ENCODE measurements at regions not wholly inside any gene's neighbourhood (a gene's known extent, or its start where the extent isn't known, plus 50 kb on each side); places are given as distances from the start of the nearest gene placed in this dataset.

DNA sequence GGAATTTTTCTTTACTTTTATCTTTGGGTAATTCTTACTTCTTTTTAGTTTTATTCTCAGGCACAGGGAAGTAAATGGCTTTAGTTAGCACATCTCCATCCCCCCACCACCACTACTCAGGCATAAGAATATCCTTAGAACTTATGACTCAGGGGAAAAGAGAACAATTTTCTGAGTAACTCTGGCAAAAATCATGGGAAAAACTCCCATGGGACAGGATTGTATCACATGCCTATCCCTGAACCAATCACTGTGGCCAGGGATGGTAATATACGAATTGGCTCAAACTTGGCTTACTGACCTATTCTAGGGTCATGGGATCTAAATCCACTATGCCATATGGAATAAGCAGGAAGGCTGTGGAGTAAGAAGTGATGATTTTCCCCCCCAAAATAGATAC lies 339.1 kb downstream of the BTBD3 start:
- Mint-ChIP-seq H3K36me3 (no peaks in the 10 kb centered on the region), H3K27ac (no peak overlapping the region), H3K9me3 (peaks cover 0 to 28% (median 9%) of the 10 kb centered on the region in 8 donors), H3K27me3 (no peaks in the 10 kb centered on the region), H3K4me3 (no peak overlapping the region), H3K4me1 (no peaks in the 10 kb centered on the region)
- ChIA-PET CTCF (ENCODE audit: partially characterized antibody) (no interaction called here), POLR2A (ENCODE audit: partially characterized antibody) (no interaction called here)
- Histone ChIP-seq H3K27ac (ENCODE audit: low read depth, low read length) (no peak overlapping the region), H3K36me3 (ENCODE audit: insufficient read depth, low read length) (no peaks in the 10 kb centered on the region), H3K4me3 (ENCODE audit: low read length in 2 of 2) (no peak overlapping the region), H3K27me3 (ENCODE audit: insufficient read depth, low read length) (no peaks in the 10 kb centered on the region), H3K9me3 (ENCODE audit: control insufficient read depth in 1 of 2, low read length in 2 of 2) (peaks cover 0 to 3% of the 10 kb centered on the region in 2 donors), H3K4me1 (ENCODE audit: insufficient read depth, low read length) (no peaks in the 10 kb centered on the region)
- intact Hi-C loops (cut with micrococcal nuclease): no loop called here
- DNase-seq: no peak

DNA sequence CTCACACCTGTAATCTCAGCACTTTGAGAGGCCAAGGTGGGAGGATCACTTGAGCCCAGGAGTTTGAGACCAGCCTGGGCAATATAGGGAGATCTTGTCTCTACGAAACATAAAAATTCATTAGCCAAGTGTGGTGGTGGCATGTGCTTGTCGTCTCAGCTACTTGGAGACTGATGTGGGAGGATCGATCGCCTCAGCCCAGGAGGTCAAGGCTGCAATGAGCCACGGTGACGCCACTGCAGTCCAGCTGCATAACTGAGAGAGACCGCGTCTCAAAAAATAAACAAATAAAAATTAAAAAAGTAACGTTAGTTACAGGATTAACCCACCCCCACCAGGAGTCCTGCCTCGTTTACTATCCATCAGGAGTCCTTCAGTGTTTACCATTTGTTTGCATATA lies 345.1 kb downstream of the BTBD3 start:
- Histone ChIP-seq H3K27me3 (ENCODE audit: insufficient read depth, low read length) (no peaks in the 10 kb centered on the region), H3K9me3 (ENCODE audit: control insufficient read depth in 1 of 2, low read length in 2 of 2) (no peaks in the 10 kb centered on the region), H3K27ac (ENCODE audit: low read depth, low read length) (no peak overlapping the region), H3K4me1 (ENCODE audit: insufficient read depth, low read length) (no peaks in the 10 kb centered on the region), H3K36me3 (ENCODE audit: insufficient read depth, low read length) (no peaks in the 10 kb centered on the region), H3K4me3 (ENCODE audit: low read length in 2 of 2) (no peak overlapping the region)
- H3K27me3 Mint-ChIP-seq: no peaks in the 10 kb centered on the region
- no peaks in the 10 kb centered on the region for H3K36me3 Mint-ChIP-seq
- DNase-seq: no peak
- no peak overlapping the region for H3K4me3 Mint-ChIP-seq
- H3K27ac Mint-ChIP-seq: no peak overlapping the region
- ChIA-PET POLR2A (ENCODE audit: partially characterized antibody) (no interaction called here), CTCF (ENCODE audit: partially characterized antibody) (no interaction called here)
- H3K9me3 Mint-ChIP-seq: peaks cover 2 to 29% (median 9%) of the 10 kb centered on the region in 8 donors
- H3K4me1 Mint-ChIP-seq: no peaks in the 10 kb centered on the region
- intact Hi-C loops (cut with micrococcal nuclease): no loop called here

DNA sequence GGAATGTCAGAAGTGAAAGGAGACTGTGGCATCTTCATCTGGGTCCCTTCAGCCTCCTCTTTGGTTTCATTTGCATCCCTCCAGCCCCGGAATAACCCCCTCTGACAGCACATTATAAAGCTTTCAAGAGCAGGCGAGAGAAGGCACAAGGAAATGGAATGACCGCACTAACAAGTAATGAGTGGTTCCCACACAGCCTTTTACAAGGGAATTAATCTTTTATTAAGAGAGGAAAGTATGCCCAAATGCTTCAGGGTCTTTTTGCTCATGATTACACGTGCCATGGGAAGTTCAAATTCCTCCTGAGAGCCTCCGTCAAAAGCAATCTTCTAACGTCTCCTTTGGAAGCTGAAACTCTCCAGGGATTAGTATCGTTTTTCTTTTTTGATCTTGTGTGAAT lies 347.0 kb downstream of the BTBD3 start:
- Histone ChIP-seq H3K27me3 (ENCODE audit: insufficient read depth, low read length) (no peaks in the 10 kb centered on the region), H3K9me3 (ENCODE audit: control insufficient read depth in 1 of 2, low read length in 2 of 2) (peaks cover 0 to 6% of the 10 kb centered on the region in 2 donors), H3K4me3 (ENCODE audit: low read length in 2 of 2) (no peak overlapping the region), H3K27ac (ENCODE audit: low read depth, low read length) (no peak overlapping the region), H3K4me1 (ENCODE audit: insufficient read depth, low read length) (no peaks in the 10 kb centered on the region), H3K36me3 (ENCODE audit: insufficient read depth, low read length) (no peaks in the 10 kb centered on the region)
- H3K27me3 Mint-ChIP-seq: no peaks in the 10 kb centered on the region
- H3K9me3 Mint-ChIP-seq: peaks cover 4 to 23% (median 9%) of the 10 kb centered on the region in 8 donors
- H3K27ac Mint-ChIP-seq: no peak overlapping the region
- intact Hi-C loops (cut with micrococcal nuclease): no loop called here
- DNase-seq: no peak
- no peaks in the 10 kb centered on the region for H3K4me1 Mint-ChIP-seq
- POLR2A ChIA-PET (ENCODE audit: partially characterized antibody): no interaction called here
- no peaks in the 10 kb centered on the region for H3K36me3 Mint-ChIP-seq
- no peak overlapping the region for H3K4me3 Mint-ChIP-seq
- CTCF ChIA-PET (ENCODE audit: partially characterized antibody): no interaction called here

DNA sequence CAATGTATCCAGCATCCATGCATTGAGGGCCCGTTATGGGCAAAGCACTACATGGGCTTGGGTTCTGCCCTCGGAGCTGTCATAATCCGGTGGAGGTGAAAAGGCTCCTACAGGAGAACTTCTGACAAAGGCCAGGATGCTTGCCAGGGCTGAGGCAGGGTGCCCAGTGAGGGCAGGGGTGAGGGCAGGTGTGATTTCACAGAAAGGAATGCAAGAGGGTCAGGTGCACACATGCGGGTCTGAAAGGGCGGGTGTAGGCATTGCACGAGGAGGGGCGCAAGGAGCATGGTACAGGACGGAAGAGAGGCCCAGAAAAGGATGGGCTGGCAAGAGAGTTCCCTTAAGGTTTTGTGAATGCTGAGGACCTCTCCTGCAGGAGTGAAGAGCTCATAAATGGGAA lies 348.0 kb downstream of the BTBD3 start:
- Histone ChIP-seq H3K4me3 (ENCODE audit: low read length in 2 of 2) (no peak overlapping the region), H3K9me3 (ENCODE audit: control insufficient read depth in 1 of 2, low read length in 2 of 2) (peaks cover 0 to 6% of the 10 kb centered on the region in 2 donors), H3K27me3 (ENCODE audit: insufficient read depth, low read length) (no peaks in the 10 kb centered on the region), H3K27ac (ENCODE audit: low read depth, low read length) (no peak overlapping the region), H3K36me3 (ENCODE audit: insufficient read depth, low read length) (no peaks in the 10 kb centered on the region), H3K4me1 (ENCODE audit: insufficient read depth, low read length) (no peaks in the 10 kb centered on the region)
- no peaks in the 10 kb centered on the region for H3K4me1 Mint-ChIP-seq
- intact Hi-C loops (cut with micrococcal nuclease): no loop called here
- no peaks in the 10 kb centered on the region for H3K27me3 Mint-ChIP-seq
- no peaks in the 10 kb centered on the region for H3K36me3 Mint-ChIP-seq
- H3K4me3 Mint-ChIP-seq: no peak overlapping the region
- POLR2A ChIA-PET (ENCODE audit: partially characterized antibody): no interaction called here
- no peak overlapping the region for H3K27ac Mint-ChIP-seq
- H3K9me3 Mint-ChIP-seq: peaks cover 2 to 21% (median 11%) of the 10 kb centered on the region in 8 donors
- CTCF ChIA-PET (ENCODE audit: partially characterized antibody): no interaction called here
- DNase-seq: no peak

DNA sequence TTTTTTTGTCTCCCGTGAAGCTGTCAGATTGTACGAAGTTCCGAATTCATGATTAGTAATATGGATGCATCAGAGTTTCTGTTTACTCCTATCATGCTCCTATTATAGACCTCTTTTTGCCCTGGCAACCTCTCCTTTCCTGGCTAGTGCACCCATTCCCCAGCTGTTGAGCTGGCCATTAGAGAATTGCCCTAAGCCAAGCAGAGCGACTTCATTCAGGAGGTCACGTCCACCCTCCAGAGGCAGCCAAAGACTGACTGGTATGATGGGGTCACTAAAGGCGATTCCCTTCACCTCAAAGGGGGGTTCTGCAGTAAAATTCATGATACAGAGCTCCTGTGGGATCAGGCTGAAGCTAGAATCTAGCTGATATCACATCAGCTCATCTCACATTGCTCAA lies 351.9 kb downstream of the BTBD3 start:
- H3K27me3 Mint-ChIP-seq: no peaks in the 10 kb centered on the region
- ChIA-PET POLR2A (ENCODE audit: partially characterized antibody) (no interaction called here), CTCF (ENCODE audit: partially characterized antibody) (no interaction called here)
- H3K4me3 Mint-ChIP-seq: no peak overlapping the region
- no peaks in the 10 kb centered on the region for H3K36me3 Mint-ChIP-seq
- H3K4me1 Mint-ChIP-seq: no peaks in the 10 kb centered on the region
- Histone ChIP-seq H3K9me3 (ENCODE audit: control insufficient read depth in 1 of 2, low read length in 2 of 2) (peaks cover 0 to 6% of the 10 kb centered on the region in 2 donors), H3K27me3 (ENCODE audit: insufficient read depth, low read length) (no peaks in the 10 kb centered on the region), H3K4me1 (ENCODE audit: insufficient read depth, low read length) (no peaks in the 10 kb centered on the region), H3K4me3 (ENCODE audit: low read length in 2 of 2) (no peak overlapping the region), H3K36me3 (ENCODE audit: insufficient read depth, low read length) (no peaks in the 10 kb centered on the region), H3K27ac (ENCODE audit: low read depth, low read length) (no peak overlapping the region)
- intact Hi-C loops (cut with micrococcal nuclease): no loop called here
- no peak for DNase-seq
- H3K27ac Mint-ChIP-seq: no peak overlapping the region
- H3K9me3 Mint-ChIP-seq: peaks cover 3 to 23% (median 10%) of the 10 kb centered on the region in 8 donors

DNA sequence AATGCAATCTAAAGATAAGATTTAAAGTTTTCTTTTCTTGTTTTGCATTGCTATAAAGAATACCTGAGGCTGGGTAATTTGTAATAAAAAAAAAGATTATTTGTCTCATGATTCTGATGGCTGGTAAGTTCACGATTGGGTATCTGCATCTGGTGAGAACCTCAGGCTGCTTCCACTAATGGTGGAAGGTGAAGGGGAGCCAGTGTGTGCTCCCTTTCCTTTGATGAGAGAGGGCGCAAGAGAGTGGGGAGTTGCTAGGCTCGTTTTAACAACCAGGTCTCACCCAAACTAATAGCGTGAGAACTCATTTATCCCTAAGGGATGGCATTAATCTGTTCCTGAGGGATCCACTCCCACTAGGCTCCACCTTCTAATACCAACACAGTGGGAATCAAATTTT lies 353.2 kb downstream of the BTBD3 start:
- ChIA-PET CTCF (ENCODE audit: partially characterized antibody) (no interaction called here), POLR2A (ENCODE audit: partially characterized antibody) (no interaction called here)
- H3K36me3 ChIP-seq (ENCODE audit: insufficient read depth, low read length): no peaks in the 10 kb centered on the region
- DNase-seq: no peak
- Mint-ChIP-seq H3K27ac (no peak overlapping the region), H3K4me3 (no peak overlapping the region), H3K36me3 (no peaks in the 10 kb centered on the region), H3K9me3 (peaks cover 2 to 16% (median 8%) of the 10 kb centered on the region in 8 donors), H3K27me3 (no peaks in the 10 kb centered on the region), H3K4me1 (no peaks in the 10 kb centered on the region)
- intact Hi-C loops (cut with micrococcal nuclease): no loop called here
- no peaks in the 10 kb centered on the region for H3K4me1 ChIP-seq (ENCODE audit: insufficient read depth, low read length)
- H3K9me3 ChIP-seq (ENCODE audit: control insufficient read depth in 1 of 2, low read length in 2 of 2): peaks cover 0 to 6% of the 10 kb centered on the region in 2 donors
- H3K27me3 ChIP-seq (ENCODE audit: insufficient read depth, low read length): no peaks in the 10 kb centered on the region
- no peak overlapping the region for H3K27ac ChIP-seq (ENCODE audit: low read depth, low read length)
- H3K4me3 ChIP-seq (ENCODE audit: low read length in 2 of 2): no peak overlapping the region

DNA sequence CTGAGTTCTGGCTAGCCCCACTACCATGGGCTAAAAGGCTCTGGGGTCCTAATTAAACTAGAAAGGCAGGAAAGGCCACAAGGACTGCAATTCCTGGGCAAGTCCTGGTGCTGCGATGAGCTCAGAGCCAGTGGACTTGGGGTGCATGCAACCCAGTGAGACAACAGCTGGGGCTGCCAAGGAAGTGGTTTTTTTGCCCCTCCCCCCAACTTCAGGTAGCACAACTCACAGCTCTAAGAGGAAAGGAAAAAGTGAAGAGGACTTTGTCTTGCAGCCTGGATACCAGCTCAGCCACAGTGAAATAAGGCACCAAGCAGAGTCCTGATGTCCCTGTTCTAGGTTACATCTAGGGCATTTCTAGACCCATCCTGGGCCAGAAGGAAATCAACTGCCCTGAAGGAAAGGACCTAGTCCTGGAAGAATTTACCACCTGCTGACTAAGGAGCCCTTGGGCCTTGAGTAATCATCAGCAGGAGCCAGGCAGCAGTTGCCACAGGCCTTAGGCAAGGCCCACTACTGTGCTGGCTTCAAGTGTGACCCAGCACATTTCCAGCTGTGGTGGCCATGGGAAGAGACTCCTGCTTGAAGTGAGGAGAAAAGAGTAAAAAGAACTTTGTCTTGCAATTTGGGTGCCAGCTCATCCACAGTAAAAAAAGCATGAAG lies 358.4 kb downstream of the BTBD3 start:
- intact Hi-C loops (cut with micrococcal nuclease): no loop called here
- Histone ChIP-seq H3K27ac (ENCODE audit: low read depth, low read length) (no peak overlapping the region), H3K4me1 (ENCODE audit: insufficient read depth, low read length) (no peaks in the 10 kb centered on the region), H3K27me3 (ENCODE audit: insufficient read depth, low read length) (no peaks in the 10 kb centered on the region), H3K9me3 (ENCODE audit: control insufficient read depth in 1 of 2, low read length in 2 of 2) (no peaks in the 10 kb centered on the region), H3K36me3 (ENCODE audit: insufficient read depth, low read length) (no peaks in the 10 kb centered on the region), H3K4me3 (ENCODE audit: low read length in 2 of 2) (no peak overlapping the region)
- Mint-ChIP-seq H3K27ac (no peak overlapping the region), H3K4me3 (no peak overlapping the region), H3K27me3 (no peaks in the 10 kb centered on the region), H3K4me1 (no peaks in the 10 kb centered on the region), H3K9me3 (peaks cover 2 to 20% (median 9%) of the 10 kb centered on the region in 8 donors), H3K36me3 (no peaks in the 10 kb centered on the region)
- DNase-seq: no peak
- POLR2A ChIA-PET (ENCODE audit: partially characterized antibody): no interaction called here
- CTCF ChIA-PET (ENCODE audit: partially characterized antibody): no interaction called here

DNA sequence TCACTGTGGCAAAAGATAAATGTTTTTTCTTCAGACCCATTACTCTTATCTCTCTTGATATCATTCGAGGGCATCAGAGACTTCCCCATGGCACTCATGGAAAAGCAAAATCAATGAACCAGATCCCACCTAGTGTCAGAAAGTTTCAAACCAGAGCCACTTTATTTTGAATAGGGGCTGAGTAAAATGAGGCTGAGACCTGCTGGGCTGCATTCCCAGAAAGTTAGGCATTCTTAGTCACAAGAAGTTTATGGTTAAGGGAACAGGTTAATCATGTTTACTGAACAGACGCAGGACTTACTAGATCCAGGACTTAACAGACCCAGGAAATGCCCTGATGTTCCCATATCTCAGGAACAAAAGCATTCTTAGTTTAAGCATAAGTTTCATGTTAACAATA lies 369.9 kb downstream of the BTBD3 start:
- intact Hi-C loops (cut with micrococcal nuclease): no loop called here
- no peaks in the 10 kb centered on the region for H3K4me1 ChIP-seq (ENCODE audit: insufficient read depth, low read length)
- no peaks in the 10 kb centered on the region for H3K9me3 ChIP-seq (ENCODE audit: control insufficient read depth in 1 of 2, low read length in 2 of 2)
- Mint-ChIP-seq H3K9me3 (peaks cover 0 to 29% (median 12%) of the 10 kb centered on the region in 8 donors), H3K36me3 (no peaks in the 10 kb centered on the region), H3K4me1 (no peaks in the 10 kb centered on the region), H3K4me3 (no peak overlapping the region), H3K27me3 (no peaks in the 10 kb centered on the region), H3K27ac (no peak overlapping the region)
- H3K4me3 ChIP-seq (ENCODE audit: low read length in 2 of 2): no peak overlapping the region
- no peaks in the 10 kb centered on the region for H3K36me3 ChIP-seq (ENCODE audit: insufficient read depth, low read length)
- H3K27me3 ChIP-seq (ENCODE audit: insufficient read depth, low read length): no peaks in the 10 kb centered on the region
- ChIA-PET POLR2A (ENCODE audit: partially characterized antibody) (no interaction called here), CTCF (ENCODE audit: partially characterized antibody) (no interaction called here)
- H3K27ac ChIP-seq (ENCODE audit: low read depth, low read length): no peak overlapping the region
- DNase-seq: no peak

All from CD4-positive, alpha-beta memory T cell (primary cell).